ENCODE measurements at regions not wholly inside any gene's neighbourhood (a gene's known extent, or its start where the extent isn't known, plus 50 kb on each side); places are given as distances from the start of the nearest gene placed in this dataset.
A peak's percentile ranks its signal among the peaks of the same experiment; 100 is the strongest.

DNA sequence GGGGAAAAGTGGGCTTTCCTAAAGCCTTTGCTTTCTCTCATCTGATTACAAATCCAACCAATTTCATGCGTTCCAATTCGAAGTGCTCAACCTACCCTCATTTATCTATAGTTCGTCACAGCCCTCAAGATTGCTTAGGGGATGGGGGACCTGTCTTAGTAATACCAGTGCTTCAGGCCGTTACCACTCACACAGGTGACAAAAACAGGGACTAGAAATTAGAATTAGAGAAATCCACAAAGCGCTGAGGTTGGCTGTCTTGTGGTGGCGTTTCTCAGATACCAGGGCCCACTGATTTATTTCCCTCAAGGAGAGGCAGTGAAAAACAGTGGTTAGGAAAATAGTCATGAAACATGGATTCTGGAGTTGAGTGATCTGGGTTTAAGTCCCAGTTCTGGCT is 121.6 kb upstream of the SPACA1 start:
- TF ChIP-seq, protein P1, sequence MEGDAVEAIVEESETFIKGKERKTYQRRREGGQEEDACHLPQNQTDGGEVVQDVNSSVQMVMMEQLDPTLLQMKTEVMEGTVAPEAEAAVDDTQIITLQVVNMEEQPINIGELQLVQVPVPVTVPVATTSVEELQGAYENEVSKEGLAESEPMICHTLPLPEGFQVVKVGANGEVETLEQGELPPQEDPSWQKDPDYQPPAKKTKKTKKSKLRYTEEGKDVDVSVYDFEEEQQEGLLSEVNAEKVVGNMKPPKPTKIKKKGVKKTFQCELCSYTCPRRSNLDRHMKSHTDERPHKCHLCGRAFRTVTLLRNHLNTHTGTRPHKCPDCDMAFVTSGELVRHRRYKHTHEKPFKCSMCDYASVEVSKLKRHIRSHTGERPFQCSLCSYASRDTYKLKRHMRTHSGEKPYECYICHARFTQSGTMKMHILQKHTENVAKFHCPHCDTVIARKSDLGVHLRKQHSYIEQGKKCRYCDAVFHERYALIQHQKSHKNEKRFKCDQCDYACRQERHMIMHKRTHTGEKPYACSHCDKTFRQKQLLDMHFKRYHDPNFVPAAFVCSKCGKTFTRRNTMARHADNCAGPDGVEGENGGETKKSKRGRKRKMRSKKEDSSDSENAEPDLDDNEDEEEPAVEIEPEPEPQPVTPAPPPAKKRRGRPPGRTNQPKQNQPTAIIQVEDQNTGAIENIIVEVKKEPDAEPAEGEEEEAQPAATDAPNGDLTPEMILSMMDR (IDR thresholded peaks at IDR 0.05) = no peak
- Histone ChIP-seq H3K27me3 (no peaks in the 10 kb centered on the region), H3K4me1 (ENCODE audit: control insufficient read depth in 1 of 2, insufficient read depth in 1 of 2, low read depth in 1 of 2, low read length in 1 of 2) (peaks cover 21 to 25% of the 10 kb centered on the region in 2 experiments), H3K36me3 (no peaks in the 10 kb centered on the region), H3K27ac (no peak overlapping the region), H3K9me3 (no peaks in the 10 kb centered on the region), H3K4me3 (ENCODE audit: low read depth in 1 of 2, low read length in 1 of 2) (no peak overlapping the region)

GRCh38 chr6:87925373-87926060 is 122.1 kb upstream of the SPACA1 start:
- H3K27ac ChIP-seq = no peak overlapping the region
- TF ChIP-seq, protein P1 (IDR thresholded peaks at IDR 0.05) = no peak
- H3K36me3 ChIP-seq = no peaks in the 10 kb centered on the region

DNA sequence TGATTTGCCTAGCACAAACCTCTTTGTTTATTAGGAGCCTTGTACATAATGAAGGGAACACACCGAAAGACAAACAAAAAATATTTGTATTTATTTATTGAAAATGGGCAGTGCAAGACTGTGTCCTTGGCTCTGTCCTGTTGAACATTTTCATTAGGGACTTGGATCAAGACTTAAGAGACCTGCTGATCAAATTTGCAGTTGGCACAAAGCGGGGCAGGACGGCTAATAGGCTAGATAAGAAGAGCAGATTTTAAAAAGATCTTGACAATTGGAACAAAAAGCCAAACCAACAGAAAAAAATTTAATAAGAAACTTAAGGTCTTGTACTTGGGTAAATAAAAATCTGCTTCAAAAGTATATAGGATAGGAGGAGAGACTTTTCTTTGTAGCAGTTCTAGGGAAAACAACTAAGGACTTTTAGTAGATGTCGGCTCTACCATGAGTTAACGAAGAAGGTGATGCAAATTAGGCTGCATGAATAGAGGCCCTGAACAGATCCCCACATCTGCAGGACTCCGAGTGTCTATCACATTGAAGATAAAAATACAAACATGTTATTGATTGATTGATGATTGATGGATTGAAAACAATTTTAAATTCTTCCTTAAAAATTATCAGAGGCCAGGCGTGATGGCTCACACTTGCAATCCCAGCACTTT is 124.1 kb upstream of the SPACA1 start:
- TF ChIP-seq, protein P1 (IDR thresholded peaks at IDR 0.05) = no peak
- Histone ChIP-seq H3K4me1 (ENCODE audit: control insufficient read depth in 1 of 2, insufficient read depth in 1 of 2, low read depth in 1 of 2, low read length in 1 of 2) (peaks cover 14 to 16% of the 10 kb centered on the region in 2 experiments), H3K4me3 (ENCODE audit: low read depth in 1 of 2, low read length in 1 of 2) (no peak overlapping the region), H3K36me3 (no peaks in the 10 kb centered on the region), H3K27me3 (peaks cover 20% of the 10 kb centered on the region), H3K27ac (peak overlapping the region; percentile 73), H3K9me3 (no peaks in the 10 kb centered on the region)

More at GRCh38 chr6:87925373-87926060, 122.1 kb upstream of the SPACA1 start:
- no peaks in the 10 kb centered on the region for H3K9me3 ChIP-seq
- H3K4me3 ChIP-seq (ENCODE audit: low read depth in 1 of 2, low read length in 1 of 2) = no peak overlapping the region
- H3K27me3 ChIP-seq = no peaks in the 10 kb centered on the region
- H3K4me1 ChIP-seq (ENCODE audit: control insufficient read depth in 1 of 2, insufficient read depth in 1 of 2, low read depth in 1 of 2, low read length in 1 of 2) = peaks cover 21 to 25% of the 10 kb centered on the region in 2 experiments

DNA sequence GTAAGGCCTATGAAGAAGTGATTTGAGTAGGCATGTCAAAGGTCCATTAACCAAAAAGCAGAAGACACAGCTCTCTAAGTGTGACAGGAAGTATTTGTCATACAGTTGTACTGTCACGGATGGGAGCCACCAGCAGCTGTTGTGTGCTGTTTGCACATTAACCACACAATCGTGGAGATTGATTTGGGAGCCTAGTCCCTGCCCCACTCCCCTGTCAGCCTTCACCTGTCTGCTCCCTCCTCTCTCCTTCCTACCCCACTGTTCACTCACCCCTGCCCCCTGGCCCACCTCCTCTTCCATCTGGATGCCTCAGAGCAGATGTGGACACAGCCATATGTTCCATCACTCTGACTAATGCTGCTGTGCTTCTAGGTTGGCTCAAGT is 124.7 kb upstream of the SPACA1 start:
- peaks cover 14 to 16% of the 10 kb centered on the region in 2 experiments for H3K4me1 ChIP-seq (ENCODE audit: control insufficient read depth in 1 of 2, insufficient read depth in 1 of 2, low read depth in 1 of 2, low read length in 1 of 2)
- peak overlapping the region; percentile 73 for H3K27ac ChIP-seq
- TF ChIP-seq, protein P1 (IDR thresholded peaks at IDR 0.05) = no peak
- peaks cover 25% of the 10 kb centered on the region for H3K27me3 ChIP-seq
- no peaks in the 10 kb centered on the region for H3K36me3 ChIP-seq
- no peak overlapping the region for H3K4me3 ChIP-seq (ENCODE audit: low read depth in 1 of 2, low read length in 1 of 2)
- no peaks in the 10 kb centered on the region for H3K9me3 ChIP-seq

DNA sequence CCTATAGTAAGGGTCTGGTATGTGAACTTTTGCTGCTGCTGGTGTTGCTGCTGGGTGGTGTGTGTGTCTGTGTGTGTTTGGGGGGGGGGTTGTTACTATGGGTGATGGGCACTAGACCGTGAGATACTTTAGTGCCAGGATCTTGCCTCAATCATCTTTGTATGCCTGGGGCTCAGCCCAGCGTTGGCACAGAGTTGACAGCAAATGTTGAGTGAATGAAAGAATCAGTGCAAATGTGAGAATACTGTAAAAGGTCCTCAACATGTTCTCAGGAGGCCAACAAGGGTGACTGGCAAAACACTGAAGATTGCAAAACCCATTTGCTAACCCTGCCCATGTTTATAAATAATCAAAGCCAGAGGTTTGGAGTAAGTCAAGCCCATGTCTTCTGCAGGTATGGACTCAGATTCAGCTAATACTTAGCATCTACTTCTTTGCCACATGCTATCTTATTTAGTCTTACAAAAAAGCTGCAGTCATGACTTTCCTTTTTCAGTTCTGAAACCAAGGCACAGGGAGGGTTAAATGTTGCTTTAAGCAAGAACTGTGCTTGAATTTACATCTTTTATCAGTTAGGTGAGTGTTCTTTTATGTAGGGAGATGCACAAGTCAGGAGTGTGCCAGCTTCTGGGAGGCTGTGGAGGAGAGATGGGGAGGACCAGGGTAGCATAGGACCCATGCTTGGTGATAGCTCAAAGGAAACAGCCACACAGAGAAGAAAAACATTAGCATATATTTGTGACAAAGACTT is 125.3 kb upstream of the SPACA1 start:
- no peaks in the 10 kb centered on the region for H3K9me3 ChIP-seq
- TF ChIP-seq, protein P1 (IDR thresholded peaks at IDR 0.05) = no peak
- peaks cover 14 to 16% of the 10 kb centered on the region in 2 experiments for H3K4me1 ChIP-seq (ENCODE audit: control insufficient read depth in 1 of 2, insufficient read depth in 1 of 2, low read depth in 1 of 2, low read length in 1 of 2)
- H3K36me3 ChIP-seq = no peaks in the 10 kb centered on the region
- no peak overlapping the region for H3K4me3 ChIP-seq (ENCODE audit: low read depth in 1 of 2, low read length in 1 of 2)
- H3K27ac ChIP-seq = peak overlapping the region; percentile 73
- peaks cover 29% of the 10 kb centered on the region for H3K27me3 ChIP-seq
